HCT116 (cell line): ENCODE measurements at regions not wholly inside any gene's neighbourhood (a gene's known extent, or its start where the extent isn't known, plus 50 kb on each side); places are given as distances from the start of the nearest gene placed in this dataset.

Source experiments
- ATAC-seq: fragments of 200-7000 bp; cut with Tn5 transposase; 2 replicates; pipeline ENCODE4 v1.9.1; 2020; ENCODE audit warnings: mild to moderate bottlenecking, moderate library complexity
- BruUV-seq: library from RNA; stranded (reverse); fragments of 400-500 nt; replicated peaks from 2 replicates; lab custom pipeline; 2021; lab: Mats Ljungman, UMichigan
- CTCF ChIA-PET: fragments of 300-600 bp; sonication (Branson Sonifier 250); formaldehyde crosslinking; loops from one replicate; lab custom pipeline; 2021; ENCODE audit warnings: antibody characterized with exemption; lab: Charles Lee
- POLR2A ChIA-PET: fragments of 300-600, 350-600 bp; sonication (Branson Sonifier 250); formaldehyde crosslinking; loops from one replicate; lab custom pipeline; 2021; ENCODE audit warnings: antibody characterized with exemption; lab: Charles Lee
- RAD21 ChIA-PET, 2 experiments: fragments of 300-600 bp; sonication (Branson Sonifier 250); formaldehyde crosslinking; loops; one replicate each; lab custom pipeline; 2023; ENCODE audit warnings: low total read pairs in 2 of 2; ENCODE audit not compliant: uncharacterized antibody in 2 of 2, unreplicated experiment in 2 of 2, low non-redundant PET in 1 of 2; lab: Charles Lee
- DNase-seq: peaks from one replicate; pipeline ENCODE4 v3.0.0-alpha.2; 2010; ENCODE audit warnings: low read depth, low spot score
- H2AFZ ChIP-seq: fragments of 200-600 bp; shearing (Covaris generic), sonication (generic); 2 replicates; pipeline ENCODE4 v1.6.1; 2017; ENCODE audit warnings: low read depth, mixed run types, mixed read lengths, antibody characterized with exemption, low read length; ENCODE audit not compliant: poor library complexity, severe bottlenecking
- H3K27ac ChIP-seq: 2 replicates; pipeline ENCODE4 v1.5.1; 2012; ENCODE audit warnings: low read depth, low read length
- H3K27me3 ChIP-seq: fragments of 200-600 bp; sonication (generic); 2 replicates; pipeline ENCODE4 v1.6.1; 2016; ENCODE audit warnings: mixed run types, low read length, mixed read lengths; ENCODE audit not compliant: insufficient read depth
- H3K36me3 ChIP-seq, 2 experiments: fragments of 200-500 bp in 1 of 2; fragments of 200-600 bp in 1 of 2; sonication (Bioruptor generic) in 1 of 2; sonication (generic) in 1 of 2; 2 replicates each; pipeline versions ENCODE4 v1.5.1 to v1.6.1; 2014 to 2016; ENCODE audit warnings: low read length in 2 of 2, inconsistent platforms in 1 of 2, mixed read lengths in 1 of 2, mixed run types in 1 of 2; ENCODE audit not compliant: insufficient read depth in 2 of 2, control insufficient read depth in 1 of 2
- H3K4me1 ChIP-seq, 2 experiments: fragments of 200-600 bp in 1 of 2; sonication (generic) in 1 of 2; 2 replicates each; pipeline versions ENCODE4 v1.5.1 to v1.6.1; 2012 to 2017; ENCODE audit warnings: low read length in 2 of 2, inconsistent platforms in 1 of 2, mild to moderate bottlenecking in 1 of 2, mixed read lengths in 1 of 2, mixed run types in 1 of 2, moderate library complexity in 1 of 2; ENCODE audit not compliant: insufficient read depth in 2 of 2, control insufficient read depth in 1 of 2
- H3K4me2 ChIP-seq: fragments of 200-600 bp; sonication (generic); 2 replicates; pipeline ENCODE4 v1.6.1; 2017; ENCODE audit warnings: mixed run types, low read length, mixed read lengths
- H3K4me3 ChIP-seq, 2 experiments: fragments of 200-600 bp in 1 of 2; sonication (generic) in 1 of 2; replicated peaks in 1 of 2; 2 replicates each; pipeline ENCODE4 v1.5.1; 2011 to 2016; ENCODE audit warnings: low read length in 2 of 2, control low read depth in 1 of 2, low read depth in 1 of 2, mild to moderate bottlenecking in 1 of 2, mixed read lengths in 1 of 2, mixed run types in 1 of 2
- H3K79me2 ChIP-seq: fragments of 200-600 bp; sonication (generic); 2 replicates; pipeline ENCODE4 v1.6.1; 2017; ENCODE audit warnings: mild to moderate bottlenecking, mixed run types, low read length, moderate library complexity, mixed read lengths; ENCODE audit not compliant: insufficient read depth
- H3K9ac ChIP-seq: fragments of 200-600 bp; sonication (generic); 2 replicates; pipeline ENCODE4 v1.6.1; 2016; ENCODE audit warnings: low read length, mixed read lengths
- H3K9me2 ChIP-seq: fragments of 200-600 bp; sonication (generic), shearing (Covaris generic); 2 replicates; pipeline ENCODE4 v1.6.1; 2017; ENCODE audit warnings: mixed run types, mild to moderate bottlenecking, moderate library complexity; ENCODE audit not compliant: insufficient read depth
- H3K9me3 ChIP-seq, 2 experiments: fragments of 200-500 bp in 1 of 2; fragments of 200-600 bp in 1 of 2; sonication (Bioruptor generic) in 1 of 2; sonication (generic) in 1 of 2; 2 replicates each; pipeline ENCODE4 v1.6.1; 2014 to 2017; ENCODE audit warnings: low read length in 2 of 2, mixed read lengths in 2 of 2, inconsistent platforms in 1 of 2, low read depth in 1 of 2, mild to moderate bottlenecking in 1 of 2, mixed run types in 1 of 2, moderate library complexity in 1 of 2; ENCODE audit not compliant: control insufficient read depth in 1 of 2, insufficient read depth in 1 of 2
- H4K20me1 ChIP-seq: fragments of 200-600 bp; sonication (generic), shearing (Covaris generic); 2 replicates; pipeline ENCODE4 v1.6.1; 2017; ENCODE audit warnings: mixed run types, mild to moderate bottlenecking, moderate library complexity; ENCODE audit not compliant: insufficient read depth
- ATF3 ChIP-seq: IDR thresholded peaks from 2 replicates; pipeline ENCODE4 v1.6.1; 2012
- CBX3 ChIP-seq: IDR thresholded peaks from 2 replicates; pipeline ENCODE4 v1.6.1; 2012; ENCODE audit warnings: low read depth
- CTCF ChIP-seq, 3 experiments: fragments of 200-600 bp in 1 of 3; sonication (generic) in 1 of 3; IDR thresholded peaks in 2 of 3; conservative IDR thresholded peaks in 1 of 3; 2 replicates each; pipeline ENCODE4 v1.5.1; 2012 to 2017; ENCODE audit warnings: low read depth in 2 of 3, low read length in 2 of 3, antibody characterized with exemption in 1 of 3, borderline replicate concordance in 1 of 3, control low read depth in 1 of 3, mild to moderate bottlenecking in 1 of 3, mixed read lengths in 1 of 3, mixed run types in 1 of 3, moderate library complexity in 1 of 3; ENCODE audit not compliant: insufficient read depth in 1 of 3
- ELF1 ChIP-seq: IDR thresholded peaks from 2 replicates; pipeline ENCODE4 v1.6.1; 2012; ENCODE audit warnings: low read depth, borderline replicate concordance
- EZH2 ChIP-seq: fragments of 200-600 bp; sonication (generic); IDR thresholded peaks from 2 replicates; pipeline ENCODE4 v1.6.1; 2017; ENCODE audit warnings: antibody characterized with exemption, mixed run types
- EZH2phosphoT487 ChIP-seq: fragments of 200-600 bp; IDR thresholded peaks from 2 replicates; pipeline ENCODE4 v1.6.1; 2018; ENCODE audit warnings: antibody characterized with exemption, borderline replicate concordance
- FOSL1 ChIP-seq: IDR thresholded peaks from 2 replicates; pipeline ENCODE4 v1.6.1; 2012; ENCODE audit warnings: low read depth
- JUND ChIP-seq: IDR thresholded peaks from 2 replicates; pipeline ENCODE4 v1.6.1; 2012
- POLR2A ChIP-seq: IDR thresholded peaks from 2 replicates; pipeline ENCODE4 v1.7.0; 2011; ENCODE audit warnings: borderline replicate concordance; ENCODE audit not compliant: insufficient read depth, insufficient read length; ENCODE audit errors: extremely low read depth
- POLR2AphosphoS5 ChIP-seq: IDR thresholded peaks from 2 replicates; pipeline ENCODE4 v1.6.1; 2011; ENCODE audit warnings: mild to moderate bottlenecking, low read depth, low read length, moderate library complexity
- RAD21 ChIP-seq: IDR thresholded peaks from 2 replicates; pipeline ENCODE4 v1.6.1; 2012; ENCODE audit warnings: low read depth, mild to moderate bottlenecking
- SIN3A ChIP-seq: IDR thresholded peaks from 2 replicates; pipeline ENCODE4 v1.6.1; 2012; ENCODE audit warnings: low read depth
- SP1 ChIP-seq: IDR thresholded peaks from 2 replicates; pipeline ENCODE4 v1.6.1; 2012; ENCODE audit warnings: low read depth
- SRF ChIP-seq: IDR thresholded peaks from 2 replicates; pipeline ENCODE4 v1.6.1; 2012; ENCODE audit warnings: low read depth
- TCF7L2 ChIP-seq: IDR thresholded peaks from 2 replicates; pipeline ENCODE4 v1.7.0; 2011; ENCODE audit warnings: borderline replicate concordance, inconsistent platforms; ENCODE audit not compliant: insufficient read depth, insufficient read length; ENCODE audit errors: extremely low read depth
- ZBTB33 ChIP-seq: IDR thresholded peaks from 2 replicates; pipeline ENCODE4 v1.6.1; 2011; ENCODE audit warnings: mild to moderate bottlenecking, low read length, moderate library complexity; ENCODE audit not compliant: insufficient replicate concordance; ENCODE audit errors: extremely low read depth
- ZFX ChIP-seq: fragments of 450-650 bp; IDR thresholded peaks from 2 replicates; pipeline ENCODE4 v1.6.1; 2017
- ZNF274 ChIP-seq: fragments of 200-500 bp; sonication (Bioruptor generic); IDR thresholded peaks from 2 replicates; pipeline ENCODE4 v1.6.1; 2014; ENCODE audit warnings: mild to moderate bottlenecking, low read depth, low read length, inconsistent platforms
- intact Hi-C: fragments of 100-400 bp; cut with micrococcal nuclease; formaldehyde crosslinking; loops from 2 replicates; pipeline ENCODE4 v1.10.0; 2022

- Histone ChIP-seq H3K4me3 (no peak overlapping the region), H3K9me3 (peaks cover 0 to 7% of the 10 kb centered on the region in 2 experiments; a peak in 1 of 4 replicates), H3K4me1 (peaks cover 0 to 6% of the 10 kb centered on the region in 2 experiments; a peak in 1 of 4 replicates), H3K4me2 (no peak overlapping the region), H4K20me1 (no peaks in the 10 kb centered on the region), H3K9me2 (no peaks in the 10 kb centered on the region), H3K9ac (no peak overlapping the region), H3K79me2 (no peaks in the 10 kb centered on the region), H3K27ac (no peak overlapping the region), H2AFZ (no peak overlapping the region)
- no TSS peak for BruUV-seq
- ChIA-PET POLR2A (no interaction called here), RAD21 (no interaction called here), CTCF (no interaction called here)
- TF ChIP-seq ELF1, result no peak
- TF ChIP-seq FOSL1, result no peak
- no peak for TF ChIP-seq ATF3
- no peak for TF ChIP-seq EZH2phosphoT487
- TF ChIP-seq SP1, result no peak
- no peak for TF ChIP-seq ZNF274
- no peak for TF ChIP-seq JUND
- no peak for TF ChIP-seq POLR2AphosphoS5
- no peak for TF ChIP-seq SIN3A
- TF ChIP-seq POLR2A, result no peak
- TF ChIP-seq RAD21, result no peak
- TF ChIP-seq TCF7L2, result no peak
- no peak for TF ChIP-seq ZBTB33
- TF ChIP-seq SRF, result no peak
- no peak for TF ChIP-seq CTCF (IDR thresholded peaks at IDR 0.05 in 2 of 3, conservative IDR thresholded peaks at IDR 0.05 in 1 of 3; ENCODE audit: borderline replicate concordance in 1 of 3, insufficient read depth in 1 of 3, low read depth in 2 of 3, low read length in 2 of 3)
- no peak for TF ChIP-seq ZFX
- no peak for TF ChIP-seq CBX3
- no peak for TF ChIP-seq EZH2
- TF ChIP-seq, all 23 proteins: peak for 0
- Histone ChIP-seq H3K36me3 (no peaks in the 10 kb centered on the region), H3K27me3 (no peaks in the 10 kb centered on the region)
- DNase-seq (no peak), ATAC-seq (no peak)
- intact Hi-C loops, result no loop called here
Measured at GRCh38 chr2:57692395-57692794, 354.2 kb upstream of the VRK2 start.
